ENCODE measurements at regions not wholly inside any gene's neighbourhood (a gene's known extent, or its start where the extent isn't known, plus 50 kb on each side); places are given as distances from the start of the nearest gene placed in this dataset.

- Mint-ChIP-seq H3K9me3 (no peaks in the 10 kb centered on the region), H3K36me3 (ENCODE audit: low read depth) (no peaks in the 10 kb centered on the region), H3K4me1 (ENCODE audit: low read depth) (no peaks in the 10 kb centered on the region), H3K27ac (no peak overlapping the region), H3K27me3 (ENCODE audit: low read depth) (peaks cover 3% of the 10 kb centered on the region), H3K4me3 (no peak overlapping the region)
- intact Hi-C loops (cut with micrococcal nuclease): no loop called here
- no peak for DNase-seq
- CTCF ChIA-PET: no interaction called here
Measured at GRCh38 chr3:113147681-113148261, 63.6 kb upstream of the BOC start.

- H3K27me3 Mint-ChIP-seq (ENCODE audit: low read depth): peaks cover 3% of the 10 kb centered on the region
- no peak overlapping the region for H3K4me3 Mint-ChIP-seq
- no peaks in the 10 kb centered on the region for H3K36me3 Mint-ChIP-seq (ENCODE audit: low read depth)
- no peaks in the 10 kb centered on the region for H3K4me1 Mint-ChIP-seq (ENCODE audit: low read depth)
- no peaks in the 10 kb centered on the region for H3K9me3 Mint-ChIP-seq
- CTCF ChIA-PET: no interaction called here
- no peak overlapping the region for H3K27ac Mint-ChIP-seq
- DNase-seq: no peak
- intact Hi-C loops (cut with micrococcal nuclease): no loop called here
Measured at GRCh38 chr3:113148284-113148683, 63.1 kb upstream of the BOC start.

GRCh38 chr3:113150250-113150649 lies 61.1 kb upstream of the BOC start:
- Mint-ChIP-seq H3K36me3 (ENCODE audit: low read depth) (no peaks in the 10 kb centered on the region), H3K4me1 (ENCODE audit: low read depth) (no peaks in the 10 kb centered on the region), H3K4me3 (no peak overlapping the region), H3K27me3 (ENCODE audit: low read depth) (peaks cover 3% of the 10 kb centered on the region), H3K9me3 (no peaks in the 10 kb centered on the region), H3K27ac (no peak overlapping the region)
- CTCF ChIA-PET: no interaction called here
- DNase-seq: no peak
- intact Hi-C loops (cut with micrococcal nuclease): no loop called here

GRCh38 chr3:113151461-113152031 lies 59.8 kb upstream of the BOC start:
- no peaks in the 10 kb centered on the region for H3K9me3 Mint-ChIP-seq
- no peak for DNase-seq
- CTCF ChIA-PET: no interaction called here
- no peaks in the 10 kb centered on the region for H3K4me1 Mint-ChIP-seq (ENCODE audit: low read depth)
- intact Hi-C loops (cut with micrococcal nuclease): no loop called here
- no peak overlapping the region for H3K27ac Mint-ChIP-seq
- peaks cover 3% of the 10 kb centered on the region for H3K27me3 Mint-ChIP-seq (ENCODE audit: low read depth)
- H3K36me3 Mint-ChIP-seq (ENCODE audit: low read depth): no peaks in the 10 kb centered on the region
- H3K4me3 Mint-ChIP-seq: no peak overlapping the region

GRCh38 chr3:113152849-113153248 lies 58.5 kb upstream of the BOC start:
- CTCF ChIA-PET: no interaction called here
- H3K27ac Mint-ChIP-seq: no peak overlapping the region
- intact Hi-C loops (cut with micrococcal nuclease): no loop called here
- peaks cover 3% of the 10 kb centered on the region for H3K27me3 Mint-ChIP-seq (ENCODE audit: low read depth)
- no peaks in the 10 kb centered on the region for H3K9me3 Mint-ChIP-seq
- no peaks in the 10 kb centered on the region for H3K36me3 Mint-ChIP-seq (ENCODE audit: low read depth)
- H3K4me3 Mint-ChIP-seq: no peak overlapping the region
- no peaks in the 10 kb centered on the region for H3K4me1 Mint-ChIP-seq (ENCODE audit: low read depth)
- DNase-seq: no peak

- Mint-ChIP-seq H3K27me3 (ENCODE audit: low read depth) (peaks cover 3% of the 10 kb centered on the region), H3K4me3 (no peak overlapping the region), H3K9me3 (no peaks in the 10 kb centered on the region), H3K27ac (no peak overlapping the region), H3K4me1 (ENCODE audit: low read depth) (no peaks in the 10 kb centered on the region), H3K36me3 (ENCODE audit: low read depth) (no peaks in the 10 kb centered on the region)
- intact Hi-C loops (cut with micrococcal nuclease): no loop called here
- CTCF ChIA-PET: no interaction called here
- no peak for DNase-seq
Measured at GRCh38 chr3:113153499-113154107, 57.8 kb upstream of the BOC start.

GRCh38 chr3:113156816-113157333 lies 54.5 kb upstream of the BOC start:
- no peak for DNase-seq
- no peaks in the 10 kb centered on the region for H3K9me3 Mint-ChIP-seq
- intact Hi-C loops (cut with micrococcal nuclease): no loop called here
- no peaks in the 10 kb centered on the region for H3K36me3 Mint-ChIP-seq (ENCODE audit: low read depth)
- no peaks in the 10 kb centered on the region for H3K27me3 Mint-ChIP-seq (ENCODE audit: low read depth)
- no peaks in the 10 kb centered on the region for H3K4me1 Mint-ChIP-seq (ENCODE audit: low read depth)
- CTCF ChIA-PET: interaction anchor here (0.6 kb wide), 1 partner anchor 10 kb away, joined by 3 read pairs; no protein-coding TSS in a partner anchor
- no peak overlapping the region for H3K4me3 Mint-ChIP-seq
- H3K27ac Mint-ChIP-seq: no peak overlapping the region

- Mint-ChIP-seq H3K4me1 (ENCODE audit: low read depth) (no peaks in the 10 kb centered on the region), H3K4me3 (no peak overlapping the region), H3K9me3 (no peaks in the 10 kb centered on the region), H3K27me3 (ENCODE audit: low read depth) (no peaks in the 10 kb centered on the region), H3K36me3 (ENCODE audit: low read depth) (no peaks in the 10 kb centered on the region), H3K27ac (no peak overlapping the region)
- intact Hi-C loops (cut with micrococcal nuclease): no loop called here
- CTCF ChIA-PET: interaction anchor here (0.6 kb wide), 1 partner anchor 9 kb away, joined by 3 read pairs; no protein-coding TSS in a partner anchor
- DNase-seq: no peak
Measured at GRCh38 chr3:113157408-113158030, 53.8 kb upstream of the BOC start.

GRCh38 chr3:113158171-113158570 lies 53.2 kb upstream of the BOC start:
- H3K9me3 Mint-ChIP-seq: no peaks in the 10 kb centered on the region
- H3K27ac Mint-ChIP-seq: no peak overlapping the region
- no peaks in the 10 kb centered on the region for H3K27me3 Mint-ChIP-seq (ENCODE audit: low read depth)
- H3K4me1 Mint-ChIP-seq (ENCODE audit: low read depth): no peaks in the 10 kb centered on the region
- DNase-seq: no peak
- H3K36me3 Mint-ChIP-seq (ENCODE audit: low read depth): no peaks in the 10 kb centered on the region
- no peak overlapping the region for H3K4me3 Mint-ChIP-seq
- CTCF ChIA-PET: no interaction called here
- intact Hi-C loops (cut with micrococcal nuclease): no loop called here
